A673 (cell line): ENCODE measurements at regions not wholly inside any gene's neighbourhood (a gene's known extent, or its start where the extent isn't known, plus 50 kb on each side); places are given as distances from the start of the nearest gene placed in this dataset.

ENCODE experiments used
- CTCF ChIP-seq: fragments of 300-800, 200-600 bp; sonication (generic); conservative IDR thresholded peaks from 2 replicates; pipeline ENCODE4 v1.5.1; 2017; ENCODE audit warnings: low read depth, mild to moderate bottlenecking, antibody characterized with exemption, low read length, moderate library complexity, mixed read lengths
- EZH2 ChIP-seq: fragments of 200-600 bp; sonication (generic); IDR thresholded peaks from 2 replicates; pipeline ENCODE4 v1.6.1; 2017; ENCODE audit warnings: borderline replicate concordance, low read depth, mild to moderate bottlenecking, mixed read lengths, antibody characterized with exemption, low read length; ENCODE audit not compliant: poor library complexity, severe bottlenecking

- no peak for TF ChIP-seq CTCF
- no peak for TF ChIP-seq EZH2
Measured at GRCh38 chr16:51470492-51470891, 319.4 kb upstream of the SALL1 start.
